ENCODE measurements at regions not wholly inside any gene's neighbourhood (a gene's known extent, or its start where the extent isn't known, plus 50 kb on each side); places are given as distances from the start of the nearest gene placed in this dataset.

DNA sequence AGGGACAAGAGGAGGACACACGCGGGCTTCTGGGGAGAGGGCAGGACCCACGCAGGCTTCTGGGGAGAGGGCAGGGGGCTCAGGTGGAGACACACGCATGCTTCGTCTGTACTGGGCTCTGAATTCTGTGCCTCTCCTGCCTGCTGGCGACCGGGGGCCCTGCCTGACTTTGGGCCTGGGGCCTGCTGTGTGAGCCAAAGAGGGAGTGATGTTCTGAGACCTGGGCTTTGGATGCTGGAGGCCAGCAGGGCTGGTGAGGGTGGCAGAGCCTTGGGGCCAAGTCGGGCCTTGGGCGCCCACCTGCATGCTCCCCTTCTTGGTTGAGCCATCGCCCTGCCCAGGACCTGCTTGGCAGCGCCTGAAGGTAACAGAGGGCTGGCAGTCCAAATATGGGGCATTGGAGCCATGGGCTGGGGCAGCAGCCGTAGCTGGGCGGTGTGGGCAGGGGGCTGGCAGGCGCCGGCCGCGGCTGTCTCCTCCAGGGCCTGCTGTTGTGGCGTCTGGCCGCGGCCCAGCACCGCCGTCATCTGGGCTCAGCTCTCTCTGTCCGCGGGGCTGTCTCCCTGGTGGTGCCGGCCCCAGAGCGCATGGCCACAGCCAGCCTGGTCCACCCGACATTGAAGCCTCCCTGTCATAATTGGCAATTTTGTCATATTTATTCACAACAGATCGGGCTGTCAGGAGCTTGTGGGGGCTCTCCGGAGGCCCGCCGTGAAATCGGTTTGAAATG, 78.9 kb downstream of the UNCX start:
- 92 to 93% methylated on average over 32 of the region's 32 CpGs for WGBS, 2 experiments
- no peaks in the 10 kb centered on the region for H3K36me3 ChIP-seq (ENCODE audit: control insufficient read depth, insufficient read depth, low read length)
- no peak overlapping the region for H3K27ac ChIP-seq (ENCODE audit: insufficient read depth, low read depth, low read length, poor library complexity, severe bottlenecking)
- H3K4me3 ChIP-seq (ENCODE audit: insufficient read depth, low read depth, low read length): no peak overlapping the region
- no peaks in the 10 kb centered on the region for H3K4me1 ChIP-seq (ENCODE audit: control insufficient read depth, insufficient read depth, low read length)
- H3K9me3 ChIP-seq (ENCODE audit: control insufficient read depth, low read length): peaks cover 2% of the 10 kb centered on the region
- H3K27me3 ChIP-seq (ENCODE audit: control insufficient read depth, insufficient read depth, low read length, poor library complexity, severe bottlenecking): no peaks in the 10 kb centered on the region

DNA sequence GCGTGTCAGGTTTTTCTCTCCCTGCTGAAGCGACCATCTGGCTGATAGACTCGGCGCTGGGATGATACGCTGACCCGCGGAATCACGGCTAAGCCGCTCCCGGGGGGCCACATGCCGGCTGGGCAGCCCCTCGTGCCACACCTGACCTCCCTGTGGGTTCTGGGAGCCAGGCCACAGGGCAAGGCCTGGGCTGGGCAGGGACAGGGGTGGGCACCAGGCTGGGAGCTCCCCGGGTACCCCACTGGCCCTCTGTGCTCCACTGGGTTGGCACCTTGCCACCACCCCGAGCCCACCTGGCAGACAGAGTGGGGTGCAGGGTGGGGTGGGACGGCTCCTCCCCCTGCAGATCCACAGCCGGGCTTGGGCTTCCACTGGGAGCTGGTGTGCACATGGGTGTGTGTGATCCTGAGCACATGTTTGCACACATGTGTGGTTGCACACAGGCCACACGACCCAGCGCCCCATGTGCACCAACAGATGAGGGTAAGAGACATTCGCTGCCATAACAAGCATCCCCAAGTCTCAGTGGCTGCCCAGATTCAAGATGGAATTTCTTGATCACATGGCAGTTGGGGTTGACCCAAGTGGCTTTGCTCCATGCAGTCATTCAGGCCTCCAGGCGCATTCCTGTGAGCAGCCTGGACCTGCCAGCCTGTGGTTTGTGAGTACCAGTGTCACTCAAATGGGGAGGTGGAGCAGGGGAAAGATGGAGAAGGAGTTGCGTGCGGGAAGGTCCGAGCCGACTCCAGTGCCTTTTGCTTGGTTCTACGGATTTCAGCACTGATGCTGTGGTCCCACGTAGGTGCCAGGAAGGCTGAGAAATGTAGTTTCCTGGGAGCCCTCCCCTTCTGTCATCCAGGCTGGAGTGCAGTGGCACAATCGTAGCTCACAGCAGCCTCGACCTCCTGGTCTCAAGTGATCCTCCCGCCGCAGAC, 79.7 kb downstream of the UNCX start:
- no peaks in the 10 kb centered on the region for H3K36me3 ChIP-seq (ENCODE audit: control insufficient read depth, insufficient read depth, low read length)
- H3K4me1 ChIP-seq (ENCODE audit: control insufficient read depth, insufficient read depth, low read length): no peaks in the 10 kb centered on the region
- H3K27me3 ChIP-seq (ENCODE audit: control insufficient read depth, insufficient read depth, low read length, poor library complexity, severe bottlenecking): no peaks in the 10 kb centered on the region
- peaks cover 2% of the 10 kb centered on the region for H3K9me3 ChIP-seq (ENCODE audit: control insufficient read depth, low read length)
- no peak overlapping the region for H3K4me3 ChIP-seq (ENCODE audit: insufficient read depth, low read depth, low read length)
- no peak overlapping the region for H3K27ac ChIP-seq (ENCODE audit: insufficient read depth, low read depth, low read length, poor library complexity, severe bottlenecking)
- WGBS, 2 experiments: 93% methylated on average over 30 of the region's 30 CpGs

GRCh38 chr7:1313613-1314012, 80.9 kb downstream of the UNCX start:
- H3K4me3 ChIP-seq (ENCODE audit: insufficient read depth, low read depth, low read length): no peak overlapping the region
- 78 to 84% methylated on average over 15 of the region's 15 CpGs for WGBS, 2 experiments
- no peaks in the 10 kb centered on the region for H3K27me3 ChIP-seq (ENCODE audit: control insufficient read depth, insufficient read depth, low read length, poor library complexity, severe bottlenecking)
- peaks cover 2% of the 10 kb centered on the region for H3K9me3 ChIP-seq (ENCODE audit: control insufficient read depth, low read length)
- no peak overlapping the region for H3K27ac ChIP-seq (ENCODE audit: insufficient read depth, low read depth, low read length, poor library complexity, severe bottlenecking)
- no peaks in the 10 kb centered on the region for H3K4me1 ChIP-seq (ENCODE audit: control insufficient read depth, insufficient read depth, low read length)
- H3K36me3 ChIP-seq (ENCODE audit: control insufficient read depth, insufficient read depth, low read length): no peaks in the 10 kb centered on the region

GRCh38 chr7:1314021-1314907, 81.6 kb downstream of the UNCX start:
- no peaks in the 10 kb centered on the region for H3K27me3 ChIP-seq (ENCODE audit: control insufficient read depth, insufficient read depth, low read length, poor library complexity, severe bottlenecking)
- WGBS, 2 experiments: 91% methylated on average over 28 of the region's 28 CpGs
- no peaks in the 10 kb centered on the region for H3K4me1 ChIP-seq (ENCODE audit: control insufficient read depth, insufficient read depth, low read length)
- H3K36me3 ChIP-seq (ENCODE audit: control insufficient read depth, insufficient read depth, low read length): no peaks in the 10 kb centered on the region
- H3K27ac ChIP-seq (ENCODE audit: insufficient read depth, low read depth, low read length, poor library complexity, severe bottlenecking): no peak overlapping the region
- H3K9me3 ChIP-seq (ENCODE audit: control insufficient read depth, low read length): peaks cover 2% of the 10 kb centered on the region
- H3K4me3 ChIP-seq (ENCODE audit: insufficient read depth, low read depth, low read length): no peak overlapping the region

DNA sequence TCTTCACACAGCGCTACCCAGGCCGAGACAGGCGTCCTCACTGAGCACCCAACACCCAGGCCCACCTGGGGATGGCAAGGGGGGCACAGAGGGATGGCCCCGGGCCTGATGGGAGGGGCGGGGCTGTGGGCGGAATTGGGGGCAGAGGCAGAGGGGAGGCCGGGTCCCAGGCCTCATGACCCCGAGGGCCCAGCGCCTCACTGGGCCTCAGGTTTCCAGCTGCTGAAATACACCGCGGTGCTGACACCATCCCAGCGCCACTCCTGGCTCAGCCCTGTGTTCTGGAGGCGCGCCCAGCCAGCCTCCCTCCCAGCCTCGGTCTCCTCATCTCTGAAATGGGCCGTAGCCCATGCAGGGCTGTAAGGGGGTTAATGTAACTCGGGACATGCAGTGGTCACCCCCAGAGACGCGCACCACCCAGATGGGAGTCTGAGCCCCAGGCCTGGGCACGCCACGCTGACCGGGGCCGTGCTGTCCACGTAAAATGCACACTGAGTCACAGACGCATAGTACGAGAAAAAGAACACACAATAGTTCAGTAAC, 82.3 kb downstream of the UNCX start:
- Histone ChIP-seq H3K4me1 (ENCODE audit: control insufficient read depth, insufficient read depth, low read length) (no peaks in the 10 kb centered on the region), H3K27me3 (ENCODE audit: control insufficient read depth, insufficient read depth, low read length, poor library complexity, severe bottlenecking) (no peaks in the 10 kb centered on the region), H3K4me3 (ENCODE audit: insufficient read depth, low read depth, low read length) (no peak overlapping the region), H3K27ac (ENCODE audit: insufficient read depth, low read depth, low read length, poor library complexity, severe bottlenecking) (no peak overlapping the region), H3K36me3 (ENCODE audit: control insufficient read depth, insufficient read depth, low read length) (no peaks in the 10 kb centered on the region), H3K9me3 (ENCODE audit: control insufficient read depth, low read length) (peaks cover 2% of the 10 kb centered on the region)
- WGBS, 2 experiments: 90 to 92% methylated on average over 26 of the region's 26 CpGs

- Histone ChIP-seq H3K4me1 (ENCODE audit: control insufficient read depth, insufficient read depth, low read length) (peaks cover 3% of the 10 kb centered on the region), H3K9me3 (ENCODE audit: control insufficient read depth, low read length) (peaks cover 2% of the 10 kb centered on the region), H3K27me3 (ENCODE audit: control insufficient read depth, insufficient read depth, low read length, poor library complexity, severe bottlenecking) (no peaks in the 10 kb centered on the region), H3K36me3 (ENCODE audit: control insufficient read depth, insufficient read depth, low read length) (no peaks in the 10 kb centered on the region), H3K27ac (ENCODE audit: insufficient read depth, low read depth, low read length, poor library complexity, severe bottlenecking) (no peak overlapping the region), H3K4me3 (ENCODE audit: insufficient read depth, low read depth, low read length) (no peak overlapping the region)
- 87 to 88% methylated on average over 9 to 10 of the region's 10 CpGs for WGBS, 2 experiments
These were observed 83.4 kb downstream of the UNCX start for GRCh38 chr7:1316086-1316485.

GRCh38 chr7:1317646-1318045, 85.0 kb downstream of the UNCX start:
- WGBS, 2 experiments: 91 to 93% methylated on average over 15 of the region's 15 CpGs
- Histone ChIP-seq H3K9me3 (ENCODE audit: control insufficient read depth, low read length) (no peaks in the 10 kb centered on the region), H3K36me3 (ENCODE audit: control insufficient read depth, insufficient read depth, low read length) (no peaks in the 10 kb centered on the region), H3K4me3 (ENCODE audit: insufficient read depth, low read depth, low read length) (no peak overlapping the region), H3K27me3 (ENCODE audit: control insufficient read depth, insufficient read depth, low read length, poor library complexity, severe bottlenecking) (no peaks in the 10 kb centered on the region), H3K27ac (ENCODE audit: insufficient read depth, low read depth, low read length, poor library complexity, severe bottlenecking) (no peak overlapping the region), H3K4me1 (ENCODE audit: control insufficient read depth, insufficient read depth, low read length) (peaks cover 8% of the 10 kb centered on the region)

GRCh38 chr7:1318051-1318450, 85.4 kb downstream of the UNCX start:
- 81 to 83% methylated on average over 16 of the region's 16 CpGs for WGBS, 2 experiments
- no peak overlapping the region for H3K27ac ChIP-seq (ENCODE audit: insufficient read depth, low read depth, low read length, poor library complexity, severe bottlenecking)
- H3K4me1 ChIP-seq (ENCODE audit: control insufficient read depth, insufficient read depth, low read length): peaks cover 8% of the 10 kb centered on the region
- no peak overlapping the region for H3K4me3 ChIP-seq (ENCODE audit: insufficient read depth, low read depth, low read length)
- no peaks in the 10 kb centered on the region for H3K36me3 ChIP-seq (ENCODE audit: control insufficient read depth, insufficient read depth, low read length)
- H3K27me3 ChIP-seq (ENCODE audit: control insufficient read depth, insufficient read depth, low read length, poor library complexity, severe bottlenecking): no peaks in the 10 kb centered on the region
- no peaks in the 10 kb centered on the region for H3K9me3 ChIP-seq (ENCODE audit: control insufficient read depth, low read length)

DNA sequence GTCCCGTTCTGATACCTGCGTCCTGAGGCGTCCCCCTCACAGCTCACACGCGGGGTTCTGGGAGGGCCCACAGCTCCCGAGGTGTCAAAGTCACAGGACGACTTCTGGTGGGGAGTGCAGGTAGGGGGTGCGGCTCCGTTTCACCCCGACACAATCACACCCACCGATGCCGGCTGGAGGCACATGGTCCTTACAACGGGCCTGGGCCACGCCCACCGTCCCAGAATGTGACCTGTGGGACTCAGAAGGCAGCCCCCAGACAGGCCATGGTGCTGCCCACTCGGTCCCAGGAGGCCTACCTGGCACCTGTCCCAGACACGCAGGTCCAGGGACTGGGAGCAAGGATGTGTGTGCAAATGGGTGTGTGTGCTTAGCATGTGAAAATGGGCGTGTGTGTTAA, 86.0 kb downstream of the UNCX start:
- Histone ChIP-seq H3K4me1 (ENCODE audit: control insufficient read depth, insufficient read depth, low read length) (peaks cover 11% of the 10 kb centered on the region), H3K4me3 (ENCODE audit: insufficient read depth, low read depth, low read length) (no peak overlapping the region), H3K27me3 (ENCODE audit: control insufficient read depth, insufficient read depth, low read length, poor library complexity, severe bottlenecking) (no peaks in the 10 kb centered on the region), H3K27ac (ENCODE audit: insufficient read depth, low read depth, low read length, poor library complexity, severe bottlenecking) (no peak overlapping the region), H3K9me3 (ENCODE audit: control insufficient read depth, low read length) (no peaks in the 10 kb centered on the region), H3K36me3 (ENCODE audit: control insufficient read depth, insufficient read depth, low read length) (no peaks in the 10 kb centered on the region)
- 89 to 91% methylated on average over 18 of the region's 18 CpGs for WGBS, 2 experiments
